NCI-H345 (cell line): ENCODE measurements at regions not wholly inside any gene's neighbourhood (a gene's known extent, or its start where the extent isn't known, plus 50 kb on each side); places are given as distances from the start of the nearest gene placed in this dataset.

Source experiments
- DNase-seq: peaks from one replicate; lab custom pipeline; 2025; lab: John Stamatoyannopoulos, UW

GRCh38 chr20:11210611-11211010, 536.8 kb upstream of the JAG1 start:
- no peak for DNase-seq

- DNase-seq, result no peak
Measured at GRCh38 chr20:11212272-11212671, 538.5 kb upstream of the JAG1 start.

DNA sequence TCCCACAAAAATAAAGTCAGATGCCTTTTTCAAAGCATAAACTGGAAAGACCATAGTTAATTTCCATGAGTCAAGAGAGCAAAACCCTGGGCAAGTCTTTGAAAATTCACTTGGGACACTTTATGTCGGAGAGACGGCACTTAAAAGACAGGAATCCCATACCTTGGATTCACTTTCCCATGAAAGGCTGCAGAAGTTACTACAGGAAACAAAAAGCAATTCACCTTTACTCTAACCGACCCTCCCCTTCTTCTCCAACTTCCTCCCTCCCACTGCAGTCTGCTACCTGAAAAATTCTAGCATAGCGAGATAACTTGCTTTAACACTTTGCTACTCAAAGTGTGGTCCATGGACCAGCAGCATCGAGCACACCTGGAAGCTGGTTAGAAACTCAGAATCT, 539.1 kb upstream of the JAG1 start:
- no peak for DNase-seq

GRCh38 chr20:11214256-11214840, 540.5 kb upstream of the JAG1 start:
- no peak for DNase-seq

GRCh38 chr20:11216451-11217314, 542.9 kb upstream of the JAG1 start:
- no peak for DNase-seq

DNA sequence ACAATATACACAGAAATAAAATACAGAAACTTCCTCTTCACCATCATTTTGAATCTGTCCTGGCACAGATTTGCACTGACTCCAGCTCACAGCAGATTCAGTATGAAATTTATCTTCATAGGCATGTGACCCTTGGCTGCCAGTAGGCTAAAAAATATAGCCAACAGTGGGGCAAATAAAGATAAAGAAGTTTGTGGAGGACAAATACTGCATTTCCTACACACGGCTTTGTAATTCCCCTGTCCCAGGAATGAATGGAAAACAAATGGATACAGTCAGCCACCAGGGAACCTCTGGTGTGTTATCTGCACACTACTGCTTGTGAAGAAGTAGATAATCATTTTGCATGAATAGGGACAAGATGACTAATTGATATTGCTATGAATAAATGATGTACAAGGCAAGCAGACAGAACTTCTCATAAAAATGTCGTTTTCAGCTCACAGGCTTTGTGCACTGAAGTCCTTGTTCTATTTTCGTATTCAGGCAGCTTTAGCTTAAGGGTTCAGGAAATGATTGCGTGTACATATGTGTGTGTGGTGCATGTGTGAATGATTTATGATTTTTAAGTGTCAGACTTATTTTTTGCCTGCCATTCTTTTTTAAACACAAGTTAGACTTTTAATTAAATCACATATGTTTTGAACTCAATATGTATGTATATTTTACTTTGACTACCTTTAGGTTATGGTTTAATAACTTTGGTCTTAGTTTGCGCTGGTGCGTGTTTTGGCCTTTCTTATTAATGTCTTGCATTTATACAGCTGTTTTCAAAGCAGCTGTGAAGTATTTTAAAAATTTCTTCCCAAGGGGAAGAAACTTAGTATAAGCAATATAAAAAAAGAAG, 543.8 kb upstream of the JAG1 start:
- no peak for DNase-seq

DNA sequence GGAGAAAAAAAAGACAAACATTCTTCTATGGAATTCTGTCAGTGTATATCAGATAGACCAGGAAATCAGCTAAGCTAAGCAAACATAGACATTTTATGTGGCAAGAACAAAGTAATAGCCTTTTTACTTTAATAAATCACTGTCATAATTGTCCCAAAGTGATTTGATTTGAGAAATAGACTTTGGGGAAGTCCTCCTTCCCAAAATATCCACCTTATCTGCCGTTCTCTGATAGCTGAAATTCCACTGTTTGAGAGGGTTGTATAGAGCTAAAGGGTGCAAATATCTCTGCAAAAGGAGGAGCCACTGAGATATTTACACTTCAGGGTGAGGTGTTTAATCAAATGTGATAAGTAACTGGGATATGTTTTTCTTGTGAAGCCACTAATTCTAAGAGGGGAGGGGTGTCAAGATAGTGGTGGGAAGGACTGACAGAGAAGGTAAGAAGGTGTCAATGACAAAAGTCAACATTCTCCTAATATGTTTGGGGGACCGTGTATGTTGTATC, 544.4 kb upstream of the JAG1 start:
- no peak for DNase-seq

DNA sequence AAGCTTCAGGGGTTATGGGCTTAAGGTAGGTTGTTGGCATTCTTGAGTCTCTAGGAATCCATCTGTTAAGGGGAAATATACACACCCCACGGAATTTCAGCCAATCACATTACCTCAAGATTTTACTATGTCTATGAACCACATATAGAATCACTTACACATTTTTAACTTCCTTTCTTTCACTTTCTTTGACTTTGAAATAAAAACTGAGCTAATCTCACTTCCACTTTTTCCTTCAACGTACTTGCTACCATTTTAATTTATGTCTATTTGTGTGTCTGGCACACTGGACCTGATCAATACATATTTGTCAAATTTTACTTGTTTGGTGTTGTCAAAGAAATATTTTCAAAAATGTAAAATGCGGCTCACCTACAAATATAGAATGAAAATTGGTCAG, 545.4 kb upstream of the JAG1 start:
- no peak for DNase-seq

GRCh38 chr20:11221046-11221445, 547.2 kb upstream of the JAG1 start:
- DNase-seq, result no peak

GRCh38 chr20:11222243-11222642, 548.4 kb upstream of the JAG1 start:
- no peak for DNase-seq

- no peak for DNase-seq
Measured at GRCh38 chr20:11227602-11228001, 553.8 kb upstream of the JAG1 start.

DNA sequence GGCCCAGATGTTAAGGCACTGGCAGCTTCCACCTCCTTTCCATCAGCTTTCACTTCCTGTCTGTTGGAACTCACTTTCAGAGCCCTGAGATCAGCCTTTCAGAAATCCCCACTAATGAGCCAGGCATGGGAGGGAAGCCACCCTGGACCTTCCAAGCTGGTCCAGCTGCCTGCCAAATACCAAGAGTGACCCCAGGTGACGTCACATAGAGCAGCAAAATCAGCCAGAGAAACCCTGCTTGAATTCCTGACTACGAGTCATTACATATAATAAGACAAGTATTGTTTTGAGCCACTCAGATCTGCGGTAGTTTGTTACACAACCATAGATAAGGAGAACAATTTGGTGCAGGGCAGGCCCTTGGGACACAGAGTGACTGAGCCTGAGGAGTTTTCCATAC, 556.0 kb upstream of the JAG1 start:
- DNase-seq, result no peak

DNA sequence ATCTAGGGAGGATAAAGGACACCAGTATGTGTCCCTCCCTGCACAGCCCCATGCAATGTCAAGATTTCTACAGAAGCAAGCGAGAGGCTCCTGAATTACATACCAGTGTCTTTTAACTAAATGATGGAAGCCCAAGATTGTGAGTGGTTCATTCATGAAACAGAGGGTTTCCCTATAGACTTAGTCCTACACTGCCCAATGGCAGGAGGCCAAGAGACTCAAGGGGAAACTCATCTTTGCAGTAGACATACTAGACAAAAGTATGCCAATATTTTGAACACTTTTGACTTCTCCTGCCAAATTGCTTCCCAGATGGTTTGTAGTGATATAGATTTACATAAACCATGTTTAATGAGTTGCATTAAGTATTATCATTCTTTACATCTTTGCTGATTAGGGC, 557.2 kb upstream of the JAG1 start:
- DNase-seq, result no peak

GRCh38 chr20:11231742-11232648, 558.2 kb upstream of the JAG1 start:
- DNase-seq, result no peak

DNA sequence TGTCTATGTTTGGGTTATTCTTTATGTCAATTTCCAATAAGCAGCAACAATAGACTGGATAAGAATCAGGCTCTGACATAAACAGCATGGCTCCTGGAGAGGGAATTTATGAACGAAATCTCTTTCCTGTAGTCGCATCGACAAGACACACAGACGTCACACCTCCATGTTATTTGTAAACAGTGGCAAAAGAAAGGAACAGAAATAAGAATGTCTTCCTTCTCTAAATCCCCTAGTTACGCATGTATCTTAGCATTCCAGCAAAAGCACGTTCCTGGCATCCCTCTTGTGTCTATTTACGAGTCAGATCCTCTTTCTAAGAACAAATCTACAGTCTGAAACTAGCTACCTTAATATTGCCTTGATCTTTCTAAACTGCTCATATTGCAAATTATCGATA, 559.1 kb upstream of the JAG1 start:
- DNase-seq, result no peak

DNA sequence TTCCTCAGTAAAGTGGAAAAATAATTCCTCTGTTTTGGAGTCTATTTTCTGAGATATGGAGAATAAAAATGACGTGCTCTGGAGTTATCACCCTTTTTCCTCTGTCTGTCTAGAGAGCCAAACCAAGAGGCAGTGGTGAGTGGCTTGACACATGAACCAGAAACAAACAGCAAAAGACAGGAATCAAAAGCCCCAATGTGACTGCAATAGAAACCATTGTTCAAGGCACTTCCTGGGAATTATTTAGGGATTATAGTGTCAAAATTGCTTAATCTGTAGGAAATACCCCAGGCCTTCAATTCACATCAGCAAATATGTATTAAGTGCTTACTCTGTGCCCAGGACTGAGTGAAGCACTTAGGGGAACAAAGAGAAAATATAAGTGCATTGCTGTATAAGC, 560.4 kb upstream of the JAG1 start:
- no peak for DNase-seq

DNA sequence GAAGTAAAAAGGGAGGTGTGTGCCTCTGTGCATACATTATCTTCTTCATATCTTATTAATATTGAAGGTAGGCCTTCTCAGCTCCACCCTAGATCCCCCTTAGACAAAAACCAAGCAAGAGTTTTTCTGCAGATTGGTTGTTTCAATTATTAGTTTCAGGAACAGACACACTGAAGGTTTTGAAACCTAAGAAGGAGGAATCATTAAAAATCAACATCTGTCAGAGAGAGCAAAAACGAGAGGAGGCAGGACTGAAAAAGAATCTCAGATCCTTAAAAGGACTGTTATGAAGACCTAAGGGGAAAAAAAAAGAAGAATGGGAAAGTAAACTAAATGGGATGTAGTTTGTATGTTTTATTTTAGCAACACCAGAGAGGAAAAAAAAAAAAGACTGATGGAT, 560.8 kb upstream of the JAG1 start:
- no peak for DNase-seq

GRCh38 chr20:11235058-11235457, 561.3 kb upstream of the JAG1 start:
- no peak for DNase-seq

DNA sequence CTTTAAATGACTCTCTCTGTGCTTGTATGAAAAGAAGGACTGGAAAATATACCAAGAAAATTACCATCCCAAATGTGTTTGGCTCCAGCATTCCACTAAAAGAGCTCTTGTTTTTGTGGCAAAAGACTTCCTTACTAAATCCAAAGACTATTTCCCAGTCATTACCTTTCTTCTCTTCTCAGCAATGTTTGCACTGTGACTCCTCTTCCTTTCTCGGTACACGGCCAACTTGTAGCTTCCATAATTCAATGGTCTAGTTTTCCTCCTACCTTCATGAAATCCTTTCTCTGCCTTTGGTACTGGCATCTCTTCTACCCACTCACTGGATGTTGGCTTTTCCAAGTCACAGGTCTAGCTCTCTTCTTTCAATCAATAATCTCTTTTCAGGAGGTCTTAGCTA, 568.5 kb upstream of the JAG1 start:
- DNase-seq, result no peak

- DNase-seq, result no peak
Measured at GRCh38 chr20:11245431-11245830, 571.6 kb upstream of the JAG1 start.

- DNase-seq, result no peak
Measured at GRCh38 chr20:11246251-11246775, 572.5 kb upstream of the JAG1 start.
